Panc1 (cell line): ENCODE measurements at regions not wholly inside any gene's neighbourhood (a gene's known extent, or its start where the extent isn't known, plus 50 kb on each side); places are given as distances from the start of the nearest gene placed in this dataset.

Source experiments
- ATAC-seq: fragments of 200-7000 bp; cut with Tn5 transposase; 2 replicates; pipeline ENCODE4 v1.9.1; 2020; ENCODE audit warnings: mild to moderate bottlenecking, moderate library complexity
- BruUV-seq: library from RNA; stranded (reverse); fragments of 400-500 nt; replicated peaks from 2 replicates; lab custom pipeline; 2021; lab: Mats Ljungman, UMichigan
- CTCF ChIA-PET: fragments of 300-600 bp; sonication (Branson Sonifier 250); formaldehyde crosslinking; loops from one replicate; lab custom pipeline; 2022; ENCODE audit warnings: antibody characterized with exemption; lab: Charles Lee
- POLR2A ChIA-PET: fragments of 300-600 bp; sonication (Branson Sonifier 250); formaldehyde crosslinking; loops from one replicate; lab custom pipeline; 2022; ENCODE audit warnings: antibody characterized with exemption; lab: Charles Lee
- DNase-seq: peaks from one replicate; pipeline ENCODE4 v3.0.0-alpha.2; 2010; ENCODE audit warnings: low read depth, low spot score
- H3K27ac ChIP-seq: 2 replicates; pipeline ENCODE4 v1.5.1; 2011; ENCODE audit warnings: mild to moderate bottlenecking, low read length, inconsistent platforms
- H3K27me3 ChIP-seq: fragments of 200-500 bp; sonication (Bioruptor generic); 2 replicates; pipeline ENCODE4 v1.6.0; 2014; ENCODE audit warnings: low read length, inconsistent platforms; ENCODE audit not compliant: control insufficient read depth, insufficient read depth
- H3K36me3 ChIP-seq: fragments of 200-500 bp; sonication (Bioruptor generic); 2 replicates; pipeline ENCODE4 v1.5.1; 2014; ENCODE audit warnings: inconsistent platforms, mild to moderate bottlenecking, low read length, moderate library complexity; ENCODE audit not compliant: control insufficient read depth, insufficient read depth
- H3K4me1 ChIP-seq: 2 replicates; pipeline ENCODE4 v1.5.1; 2011; ENCODE audit warnings: inconsistent platforms, mild to moderate bottlenecking, low read length, moderate library complexity; ENCODE audit not compliant: control insufficient read depth, insufficient read depth
- H3K4me3 ChIP-seq, 2 experiments: 2 replicates each; pipeline ENCODE4 v1.5.1; 2011 to 2012; ENCODE audit warnings: low read depth in 2 of 2, low read length in 2 of 2, mild to moderate bottlenecking in 2 of 2, inconsistent platforms in 1 of 2, moderate library complexity in 1 of 2
- H3K9me3 ChIP-seq: fragments of 200-500 bp; sonication (Bioruptor generic); 2 replicates; pipeline ENCODE4 v1.5.1; 2014; ENCODE audit warnings: low read depth, mild to moderate bottlenecking, inconsistent platforms, low read length, moderate library complexity; ENCODE audit not compliant: control insufficient read depth, insufficient read depth
- POLR2AphosphoS5 ChIP-seq: IDR thresholded peaks from 2 replicates; pipeline ENCODE4 v1.6.1; 2012; ENCODE audit warnings: mild to moderate bottlenecking, low read depth, low read length, moderate library complexity
- SIN3A ChIP-seq: IDR thresholded peaks from 2 replicates; pipeline ENCODE4 v1.6.1; 2012; ENCODE audit warnings: low read depth, mild to moderate bottlenecking, low read length, moderate library complexity, borderline replicate concordance; ENCODE audit not compliant: insufficient read depth
- TCF7L2 ChIP-seq: IDR thresholded peaks from 2 replicates; pipeline ENCODE4 v1.6.1; 2011; ENCODE audit warnings: mild to moderate bottlenecking, low read depth, low read length, inconsistent platforms
- in situ Hi-C: cut with HindIII; loops from 2 replicates; pipeline ENCODE4 v1.10.0; 2016; ENCODE audit warnings: low sequenced_read_pairs, low pct_unique_long_range_greater_than_20kb
- intact Hi-C: fragments of 100-400 bp; cut with micrococcal nuclease; formaldehyde crosslinking; loops from one replicate; pipeline ENCODE4 v1.10.0; 2022; ENCODE audit not compliant: unreplicated experiment
- TF ChIP-seq, protein P1 (sequence below): fragments of 450-650 bp; IDR thresholded peaks from 2 replicates; pipeline ENCODE4 v1.5.1; 2017; ENCODE audit warnings: mild to moderate bottlenecking
- TF ChIP-seq, protein P2 (sequence below), 2 experiments: IDR thresholded peaks; 2 replicates each; pipeline ENCODE4 v1.6.1; 2011 to 2012; ENCODE audit warnings: low read depth in 2 of 2, control low read depth in 1 of 2, low read length in 1 of 2, mild to moderate bottlenecking in 1 of 2, moderate library complexity in 1 of 2; ENCODE audit not compliant: insufficient read depth in 1 of 2

DNA sequence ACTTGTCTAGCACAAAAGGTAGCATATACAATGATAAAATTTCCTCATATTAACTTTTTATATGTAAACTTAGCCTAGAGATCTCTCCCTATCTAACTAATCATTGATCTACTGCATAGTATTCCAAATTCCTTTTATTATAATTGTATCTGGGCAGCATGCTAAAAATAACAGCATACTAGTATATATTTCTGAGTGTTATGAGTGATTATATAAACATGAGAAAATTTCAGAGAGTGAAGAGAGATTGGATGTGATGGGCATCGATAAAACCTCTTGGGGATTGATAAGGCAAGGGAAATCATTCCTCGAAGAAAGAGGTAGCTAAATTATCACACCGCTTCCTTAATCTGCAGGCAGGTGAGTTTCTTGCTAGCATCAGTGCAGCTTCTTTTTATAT lies 158.2 kb downstream of the HMHB1 start:
- Histone ChIP-seq H3K4me3 (no peak overlapping the region), H3K27ac (no peak overlapping the region), H3K36me3 (no peaks in the 10 kb centered on the region), H3K9me3 (no peaks in the 10 kb centered on the region), H3K27me3 (peaks cover 5% of the 10 kb centered on the region; the same call in 1 of the 2 replicates), H3K4me1 (no peaks in the 10 kb centered on the region)
- DNase-seq (no peak), ATAC-seq (no peak)
- TF ChIP-seq, protein P1, sequence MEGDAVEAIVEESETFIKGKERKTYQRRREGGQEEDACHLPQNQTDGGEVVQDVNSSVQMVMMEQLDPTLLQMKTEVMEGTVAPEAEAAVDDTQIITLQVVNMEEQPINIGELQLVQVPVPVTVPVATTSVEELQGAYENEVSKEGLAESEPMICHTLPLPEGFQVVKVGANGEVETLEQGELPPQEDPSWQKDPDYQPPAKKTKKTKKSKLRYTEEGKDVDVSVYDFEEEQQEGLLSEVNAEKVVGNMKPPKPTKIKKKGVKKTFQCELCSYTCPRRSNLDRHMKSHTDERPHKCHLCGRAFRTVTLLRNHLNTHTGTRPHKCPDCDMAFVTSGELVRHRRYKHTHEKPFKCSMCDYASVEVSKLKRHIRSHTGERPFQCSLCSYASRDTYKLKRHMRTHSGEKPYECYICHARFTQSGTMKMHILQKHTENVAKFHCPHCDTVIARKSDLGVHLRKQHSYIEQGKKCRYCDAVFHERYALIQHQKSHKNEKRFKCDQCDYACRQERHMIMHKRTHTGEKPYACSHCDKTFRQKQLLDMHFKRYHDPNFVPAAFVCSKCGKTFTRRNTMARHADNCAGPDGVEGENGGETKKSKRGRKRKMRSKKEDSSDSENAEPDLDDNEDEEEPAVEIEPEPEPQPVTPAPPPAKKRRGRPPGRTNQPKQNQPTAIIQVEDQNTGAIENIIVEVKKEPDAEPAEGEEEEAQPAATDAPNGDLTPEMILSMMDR, result no peak
- TF ChIP-seq POLR2AphosphoS5, result no peak
- TF ChIP-seq TCF7L2, result no peak
- no peak for TF ChIP-seq SIN3A
- TF ChIP-seq, protein P2, sequence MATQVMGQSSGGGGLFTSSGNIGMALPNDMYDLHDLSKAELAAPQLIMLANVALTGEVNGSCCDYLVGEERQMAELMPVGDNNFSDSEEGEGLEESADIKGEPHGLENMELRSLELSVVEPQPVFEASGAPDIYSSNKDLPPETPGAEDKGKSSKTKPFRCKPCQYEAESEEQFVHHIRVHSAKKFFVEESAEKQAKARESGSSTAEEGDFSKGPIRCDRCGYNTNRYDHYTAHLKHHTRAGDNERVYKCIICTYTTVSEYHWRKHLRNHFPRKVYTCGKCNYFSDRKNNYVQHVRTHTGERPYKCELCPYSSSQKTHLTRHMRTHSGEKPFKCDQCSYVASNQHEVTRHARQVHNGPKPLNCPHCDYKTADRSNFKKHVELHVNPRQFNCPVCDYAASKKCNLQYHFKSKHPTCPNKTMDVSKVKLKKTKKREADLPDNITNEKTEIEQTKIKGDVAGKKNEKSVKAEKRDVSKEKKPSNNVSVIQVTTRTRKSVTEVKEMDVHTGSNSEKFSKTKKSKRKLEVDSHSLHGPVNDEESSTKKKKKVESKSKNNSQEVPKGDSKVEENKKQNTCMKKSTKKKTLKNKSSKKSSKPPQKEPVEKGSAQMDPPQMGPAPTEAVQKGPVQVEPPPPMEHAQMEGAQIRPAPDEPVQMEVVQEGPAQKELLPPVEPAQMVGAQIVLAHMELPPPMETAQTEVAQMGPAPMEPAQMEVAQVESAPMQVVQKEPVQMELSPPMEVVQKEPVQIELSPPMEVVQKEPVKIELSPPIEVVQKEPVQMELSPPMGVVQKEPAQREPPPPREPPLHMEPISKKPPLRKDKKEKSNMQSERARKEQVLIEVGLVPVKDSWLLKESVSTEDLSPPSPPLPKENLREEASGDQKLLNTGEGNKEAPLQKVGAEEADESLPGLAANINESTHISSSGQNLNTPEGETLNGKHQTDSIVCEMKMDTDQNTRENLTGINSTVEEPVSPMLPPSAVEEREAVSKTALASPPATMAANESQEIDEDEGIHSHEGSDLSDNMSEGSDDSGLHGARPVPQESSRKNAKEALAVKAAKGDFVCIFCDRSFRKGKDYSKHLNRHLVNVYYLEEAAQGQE (IDR thresholded peaks at IDR 0.05; ENCODE audit: insufficient read depth in 1 of 2, low read depth in 2 of 2, low read length in 1 of 2), result no peak
- intact Hi-C loops, result no loop called here
- POLR2A ChIA-PET, result no interaction called here
- CTCF ChIA-PET, result no interaction called here
- in situ Hi-C loops, result no loop called here
- BruUV-seq, result no TSS peak

DNA sequence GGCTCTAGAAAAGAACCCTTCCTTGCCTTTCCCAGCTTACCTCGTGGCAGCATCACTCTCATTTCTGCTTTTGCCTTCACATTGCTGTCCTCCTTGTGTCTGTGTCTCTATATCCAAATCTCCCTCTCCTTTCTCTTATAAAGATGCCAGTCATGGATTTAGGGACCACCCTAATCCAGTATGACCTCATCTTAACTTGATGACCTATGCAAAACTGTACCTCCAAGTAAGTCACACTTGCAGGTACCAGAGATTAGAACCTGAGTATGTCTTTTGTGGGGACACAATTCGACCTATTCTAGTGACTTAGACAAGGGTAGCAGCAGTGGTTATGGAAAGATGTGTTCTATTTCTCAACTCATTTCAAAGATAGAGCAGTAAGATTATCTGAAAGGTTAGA lies 160.1 kb downstream of the HMHB1 start:
- no peak for ATAC-seq
- Histone ChIP-seq H3K4me3 (no peak overlapping the region), H3K27me3 (peaks cover 5% of the 10 kb centered on the region; the same call in 1 of the 2 replicates), H3K36me3 (no peaks in the 10 kb centered on the region), H3K9me3 (no peaks in the 10 kb centered on the region), H3K4me1 (no peaks in the 10 kb centered on the region), H3K27ac (no peak overlapping the region)
- ChIA-PET POLR2A (no interaction called here), CTCF (interaction anchor here (0.7 kb wide), 1 partner anchor 518 kb away, joined by 3 read pairs; no protein-coding TSS in a partner anchor)
- no peak for TF ChIP-seq SIN3A
- no peak for TF ChIP-seq POLR2AphosphoS5
- TF ChIP-seq, protein P1, result no peak
- TF ChIP-seq, protein P2 (IDR thresholded peaks at IDR 0.05; ENCODE audit: insufficient read depth in 1 of 2, low read depth in 2 of 2, low read length in 1 of 2), result no peak
- TF ChIP-seq TCF7L2, result no peak
- BruUV-seq, result no TSS peak
- in situ Hi-C loops (no loop called here), intact Hi-C loops (no loop called here)
- DNase-seq, result no peak
